GM21423 (cell line): ENCODE measurements at regions not wholly inside any gene's neighbourhood (a gene's known extent, or its start where the extent isn't known, plus 50 kb on each side); places are given as distances from the start of the nearest gene placed in this dataset.
"Not testable (repeated sequence)": the region's sequence is repeated elsewhere in the genome, so short reads cannot be mapped to it uniquely, and the experiment has no call there.

Experiments
- ATAC-seq: cut with Tn5 transposase; IDR thresholded peaks from one replicate; pipeline ENCODE4 v1.9.1; 2021; ENCODE audit warnings: mild to moderate bottlenecking, moderate library complexity; ENCODE audit not compliant: unreplicated experiment

DNA sequence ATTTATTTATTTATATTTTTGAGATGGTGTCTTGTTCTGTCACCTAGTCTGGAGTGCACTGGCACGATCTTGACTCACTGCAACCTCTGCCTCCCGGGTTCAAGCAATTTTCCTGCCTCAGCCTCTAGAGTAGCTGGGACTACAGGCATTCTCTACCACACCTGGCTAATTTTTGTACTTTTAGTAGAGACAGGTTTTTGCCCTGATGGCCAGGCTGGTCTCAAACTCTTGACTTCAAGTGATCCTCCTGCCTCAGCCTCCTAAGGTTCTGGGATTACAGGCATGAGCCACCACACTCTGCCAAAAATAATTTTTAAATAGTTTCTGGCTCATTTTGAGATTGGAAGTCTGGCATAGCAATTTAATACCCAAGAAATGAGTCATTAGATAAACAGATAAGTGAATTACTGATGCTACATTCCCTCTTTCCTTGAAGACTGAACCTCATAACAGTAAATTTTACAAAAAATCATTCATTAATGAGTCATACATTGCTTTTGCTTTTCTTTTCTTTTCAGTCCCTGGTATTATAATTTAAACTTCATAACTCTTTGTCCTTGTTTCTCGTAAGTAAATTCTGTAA lies 881.6 kb upstream of the PIK3C3 start:
- ATAC-seq: no peak

- no peak for ATAC-seq
Observed at GRCh38 chr18:41072946-41073345, 882.1 kb upstream of the PIK3C3 start.

- ATAC-seq: no peak
Observed at GRCh38 chr18:41071826-41072225, 883.2 kb upstream of the PIK3C3 start.

DNA sequence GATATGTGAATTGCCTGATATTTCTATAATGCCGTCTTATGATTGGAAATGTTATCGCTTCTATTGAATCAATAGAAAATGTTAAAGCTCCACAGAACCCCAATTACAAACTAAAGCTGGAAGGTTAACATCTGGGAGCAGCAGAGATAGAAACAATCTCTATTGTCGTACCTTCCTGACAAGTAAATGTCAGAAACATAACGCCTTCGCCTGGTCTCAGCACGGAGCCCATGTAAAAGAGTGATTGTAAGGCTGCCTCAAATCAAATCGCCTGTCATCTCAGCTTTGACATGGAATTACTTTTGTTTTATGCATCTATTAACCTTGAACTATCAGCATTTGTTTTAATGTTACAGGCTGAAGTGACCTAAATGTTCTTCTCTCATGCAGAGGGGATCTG lies 885.9 kb upstream of the PIK3C3 start:
- no peak for ATAC-seq

DNA sequence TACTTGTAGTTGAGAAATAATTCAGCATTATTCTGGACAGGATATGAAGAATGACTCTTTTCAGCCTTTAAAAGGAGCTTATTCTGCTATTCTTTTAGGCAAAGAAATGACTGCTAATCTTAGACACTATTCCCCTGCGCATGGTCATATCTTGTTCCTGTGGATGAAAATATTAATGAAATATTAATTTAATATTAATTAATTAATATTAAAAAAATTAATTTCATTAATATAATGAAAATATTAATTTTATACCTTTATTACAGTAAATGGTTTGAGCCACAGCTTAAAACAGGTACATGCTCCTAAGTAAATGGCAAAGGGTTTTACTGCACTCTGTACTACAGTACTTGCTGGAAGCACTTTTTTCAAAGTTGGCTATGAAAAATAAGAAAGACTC lies 890.1 kb upstream of the PIK3C3 start:
- no peak for ATAC-seq

GRCh38 chr18:41060967-41061366 lies 894.1 kb upstream of the PIK3C3 start:
- ATAC-seq: no peak

GRCh38 chr18:41059126-41059415 lies 896.0 kb upstream of the PIK3C3 start:
- ATAC-seq: no peak

DNA sequence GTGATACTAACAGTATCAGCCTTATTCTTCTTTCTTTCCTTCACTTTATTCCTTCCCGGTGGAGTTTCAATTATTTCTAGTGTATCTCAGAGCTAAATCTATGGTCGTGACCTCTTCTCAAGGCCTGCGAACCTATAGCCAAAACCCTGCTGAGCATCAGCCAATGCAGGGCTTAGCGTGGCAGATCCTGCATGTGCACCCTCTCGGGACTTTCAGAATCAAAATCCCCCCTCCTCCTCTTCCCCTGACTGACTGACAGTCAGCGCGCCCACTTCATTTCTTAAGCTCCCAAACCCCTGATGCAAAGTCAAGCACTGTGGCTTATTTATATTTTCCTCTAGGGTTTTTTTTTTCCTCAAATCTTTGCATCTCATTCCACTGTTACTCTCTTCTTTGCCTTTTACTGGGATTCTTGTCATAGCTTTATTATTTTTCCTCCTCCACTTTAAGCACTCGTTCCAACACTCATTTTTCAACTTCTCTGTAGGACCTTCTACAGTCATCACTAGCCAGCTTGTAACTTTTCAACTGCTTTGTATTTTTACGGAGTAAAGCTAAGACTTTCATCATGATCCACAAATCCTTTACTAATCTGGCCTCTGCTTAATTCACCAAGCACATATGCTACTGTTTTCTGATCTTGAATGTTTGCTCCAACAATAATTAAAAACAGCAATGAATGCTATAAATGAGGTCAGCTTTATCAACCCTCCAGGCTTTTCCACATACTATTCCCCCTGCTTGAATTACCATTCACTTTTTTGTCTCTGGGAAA lies 896.5 kb upstream of the PIK3C3 start:
- ATAC-seq: no peak

- no peak for ATAC-seq
Observed at GRCh38 chr18:41052625-41053024, 902.4 kb upstream of the PIK3C3 start.

GRCh38 chr18:41046250-41046649 lies 908.8 kb upstream of the PIK3C3 start:
- ATAC-seq: not testable (repeated sequence)

DNA sequence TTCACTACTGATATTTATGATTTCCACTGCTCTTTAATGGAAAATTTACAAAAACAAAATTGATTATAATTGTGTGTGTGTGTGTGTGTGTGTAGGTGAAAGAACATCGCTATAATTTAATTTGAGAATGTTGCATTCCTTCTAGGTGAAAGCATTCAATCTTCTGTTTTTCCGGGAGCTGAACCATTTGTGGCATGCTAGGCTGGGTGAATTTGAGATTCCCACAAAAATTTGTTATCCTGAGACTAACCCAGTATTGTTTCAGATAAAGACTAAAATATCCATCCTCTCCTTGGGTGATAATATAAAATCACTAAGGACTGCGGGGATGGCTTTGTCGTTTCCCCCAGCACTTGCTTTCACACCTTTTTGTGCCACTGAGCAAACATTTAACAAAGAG lies 911.2 kb upstream of the PIK3C3 start:
- no peak for ATAC-seq

GRCh38 chr18:41042866-41043265 lies 912.2 kb upstream of the PIK3C3 start:
- no peak for ATAC-seq

DNA sequence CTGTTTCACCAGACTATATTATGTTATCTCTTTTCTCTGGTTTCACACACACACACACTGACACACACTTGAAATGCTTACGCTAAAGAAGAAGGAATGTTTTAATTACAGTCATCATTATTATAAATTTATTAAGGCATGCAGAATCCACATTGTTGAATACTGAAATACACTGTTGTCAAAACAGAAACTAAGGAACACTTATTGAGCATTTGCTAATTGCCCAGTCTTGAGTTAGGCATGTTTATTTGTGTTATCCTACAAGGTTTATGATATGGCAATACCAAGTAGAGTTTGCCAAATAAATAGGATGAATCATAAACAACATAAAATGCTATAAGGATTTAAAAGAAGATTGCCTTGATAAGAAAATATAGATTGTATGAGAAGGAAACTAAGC lies 917.0 kb upstream of the PIK3C3 start:
- ATAC-seq: no peak

DNA sequence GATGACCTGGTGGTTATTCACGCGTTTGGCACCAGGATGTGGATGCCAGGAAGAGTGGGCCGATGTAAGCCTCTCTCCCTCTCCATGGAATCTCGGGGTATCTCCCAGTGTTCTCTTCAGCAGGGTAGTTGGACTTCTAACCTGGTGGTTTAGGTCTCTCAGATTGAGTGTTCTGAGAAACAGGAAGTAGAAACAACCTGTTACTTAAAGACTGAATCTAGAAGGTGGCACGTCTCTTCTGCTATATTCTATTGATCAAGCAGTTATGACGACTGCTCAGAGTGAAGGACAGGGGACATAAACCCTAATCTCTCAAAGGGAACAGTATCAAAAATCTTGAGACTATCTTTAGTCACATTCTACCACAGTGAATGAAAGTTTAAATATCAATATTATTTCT lies 918.7 kb upstream of the PIK3C3 start:
- no peak for ATAC-seq

GRCh38 chr18:41034413-41034812 lies 920.6 kb upstream of the PIK3C3 start:
- no peak for ATAC-seq

- ATAC-seq: no peak
Observed at GRCh38 chr18:41025666-41026065, 929.4 kb upstream of the PIK3C3 start.

DNA sequence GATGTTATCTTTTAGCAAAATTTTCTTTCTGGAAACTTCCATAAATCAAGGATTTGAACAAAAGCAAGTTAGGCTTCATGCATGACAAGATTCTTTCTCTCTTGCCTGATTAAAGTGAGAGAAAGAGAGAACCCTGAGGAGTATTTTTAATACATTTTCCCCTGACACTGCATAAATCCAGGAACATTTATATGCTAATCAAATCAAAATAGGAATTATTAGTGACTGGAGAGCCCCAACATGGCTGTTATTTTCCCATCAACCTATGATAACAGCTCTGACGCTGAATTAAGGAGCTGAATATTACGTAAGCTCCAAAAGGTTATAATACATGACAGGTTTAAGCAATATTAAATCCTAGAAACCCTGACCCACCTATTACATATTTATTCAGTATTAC lies 930.2 kb upstream of the PIK3C3 start:
- no peak for ATAC-seq

DNA sequence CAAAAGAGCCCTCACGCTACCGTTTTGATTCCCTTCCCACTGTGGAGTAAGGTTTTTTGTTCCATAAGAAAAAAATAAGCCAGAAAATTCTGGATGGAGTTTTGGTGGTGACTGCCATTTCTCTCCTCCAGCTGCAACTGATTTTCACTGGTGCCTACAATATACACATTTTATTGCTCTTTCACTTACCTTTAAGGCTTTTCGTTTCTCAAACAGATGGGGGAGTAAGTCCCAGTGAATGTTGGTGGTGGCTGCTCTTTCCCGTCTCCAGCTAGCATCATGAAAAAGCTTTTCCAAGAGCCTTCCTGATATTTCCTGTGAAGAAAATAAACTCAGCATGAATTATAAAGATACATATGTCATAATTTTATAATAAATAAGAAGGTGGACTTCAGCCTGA lies 932.5 kb upstream of the PIK3C3 start:
- ATAC-seq: no peak

DNA sequence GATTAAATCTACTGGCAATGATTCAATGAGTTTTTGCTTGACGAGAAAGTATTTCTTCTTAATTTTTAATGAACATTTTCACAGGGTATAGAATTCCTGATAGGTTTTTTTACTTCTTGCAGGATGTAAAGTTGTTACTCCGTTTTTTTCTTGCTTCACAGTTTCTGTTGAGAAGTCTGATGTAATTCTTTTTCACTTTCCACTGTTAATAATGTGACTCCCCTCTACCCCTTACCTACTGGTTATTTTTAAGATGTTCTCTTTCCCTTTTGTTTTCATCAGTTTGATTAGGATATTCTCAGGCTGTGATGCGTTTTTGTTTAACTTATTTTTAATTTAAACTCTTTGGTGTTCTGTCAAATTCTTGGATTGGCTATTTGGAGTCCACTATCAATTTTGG lies 933.9 kb upstream of the PIK3C3 start:
- ATAC-seq: no peak

GRCh38 chr18:41012194-41012593 lies 942.8 kb upstream of the PIK3C3 start:
- no peak for ATAC-seq

DNA sequence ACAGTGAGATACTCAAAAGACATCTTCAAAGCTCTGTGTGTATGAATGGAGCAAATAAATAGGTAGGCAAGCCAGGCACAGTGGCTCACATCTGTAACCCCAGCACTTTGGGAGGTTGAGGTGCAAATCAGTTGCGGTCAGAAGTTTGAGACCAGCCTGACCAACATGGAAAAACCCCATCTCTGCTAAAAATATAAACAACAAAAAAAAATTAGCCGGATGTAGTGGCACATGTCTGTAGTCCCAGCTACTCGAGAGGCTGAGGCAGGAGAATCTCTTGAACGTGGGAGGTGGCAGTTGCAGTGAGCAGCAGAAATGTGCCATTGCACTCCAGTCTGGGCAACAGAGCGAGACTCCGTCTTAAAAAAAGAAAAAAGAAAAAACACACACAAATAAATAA lies 945.1 kb upstream of the PIK3C3 start:
- no peak for ATAC-seq

DNA sequence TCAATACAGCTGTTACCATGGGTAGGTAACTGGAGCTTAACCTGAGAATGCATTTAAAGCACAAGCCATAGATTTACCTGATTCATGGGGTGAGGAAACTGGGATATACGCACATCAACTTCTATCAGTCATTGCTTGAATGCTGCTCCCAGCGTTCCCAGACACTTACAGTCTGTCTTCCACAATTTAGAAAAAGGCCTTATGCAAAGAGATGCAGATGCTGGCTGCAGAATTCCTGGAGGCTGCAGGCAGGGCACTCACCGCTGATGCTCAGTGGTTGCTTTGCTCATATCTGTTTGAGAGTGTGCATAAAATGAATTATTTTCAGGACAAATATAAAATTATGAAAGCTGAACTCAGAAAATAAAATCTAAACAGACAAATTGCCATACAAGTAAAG lies 950.7 kb upstream of the PIK3C3 start:
- ATAC-seq: no peak

DNA sequence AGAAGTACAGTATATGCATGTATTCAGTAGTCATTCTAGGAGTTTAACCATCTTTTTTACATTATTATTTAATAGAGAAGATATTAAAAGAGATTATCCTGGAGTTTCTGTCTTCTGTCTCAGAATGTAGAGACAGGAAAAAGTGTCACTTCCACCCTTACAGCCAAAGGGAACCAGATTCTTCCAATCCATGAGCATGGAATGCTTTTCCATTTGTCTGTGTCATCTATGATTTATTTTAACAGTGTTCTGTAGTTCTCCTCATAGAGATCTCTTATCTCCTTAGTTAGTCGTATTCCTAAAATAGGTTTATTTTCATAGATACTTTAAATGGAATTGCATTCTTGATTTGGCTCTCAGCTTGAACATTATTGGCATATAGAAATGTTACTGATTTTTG lies 959.5 kb upstream of the PIK3C3 start:
- ATAC-seq: no peak
